ENCODE measurements at regions not wholly inside any gene's neighbourhood (a gene's known extent, or its start where the extent isn't known, plus 50 kb on each side); places are given as distances from the start of the nearest gene placed in this dataset.

DNA sequence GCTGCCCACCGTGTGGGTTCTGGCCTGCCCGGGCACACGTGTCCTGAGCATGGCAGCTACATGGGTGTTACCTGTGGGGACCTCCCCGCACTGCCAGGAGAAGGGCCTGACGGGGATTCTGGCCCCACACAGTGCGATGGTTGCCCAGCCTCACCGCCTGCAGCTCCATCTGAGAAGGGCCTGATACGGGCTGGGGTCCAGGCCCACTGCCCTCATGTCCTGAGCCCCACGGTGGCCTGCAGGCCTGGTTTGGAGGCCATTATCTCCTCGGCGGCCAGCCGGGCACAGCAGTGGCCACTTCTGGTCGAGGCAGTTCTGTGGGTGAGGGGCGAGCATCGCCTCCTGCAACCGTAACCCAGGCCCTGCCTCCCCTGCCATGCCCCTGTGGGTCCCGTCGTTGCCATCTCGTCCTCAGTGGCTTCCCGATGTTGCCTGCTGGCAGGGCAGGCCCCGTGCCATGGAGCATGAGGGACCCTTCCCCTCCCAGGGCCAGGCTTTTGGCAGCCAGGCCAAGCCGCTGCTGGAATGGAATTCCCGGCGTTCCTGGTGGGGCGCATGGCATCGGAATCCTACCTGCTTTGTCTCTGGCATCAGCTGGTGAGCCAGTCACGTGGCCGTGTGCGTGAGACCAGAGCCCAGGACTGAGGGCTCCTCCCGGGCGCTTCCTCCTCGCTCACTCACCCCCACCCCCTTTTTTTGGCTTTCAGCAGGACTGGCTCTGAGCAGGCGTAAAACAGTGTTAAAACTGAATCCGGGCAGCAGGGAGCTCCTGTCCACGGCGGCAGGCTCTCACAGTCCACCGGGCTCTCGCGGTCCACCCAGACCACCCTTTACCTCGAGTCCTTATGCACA, 71.9 kb upstream of the PPARA start:
- peaks cover 14 to 96% (median 96%) of the 10 kb centered on the region in 5 donors for H3K4me1 ChIP-seq (ENCODE audit: control insufficient read depth in 5 of 5, insufficient read depth in 5 of 5, low read length in 5 of 5)

DNA sequence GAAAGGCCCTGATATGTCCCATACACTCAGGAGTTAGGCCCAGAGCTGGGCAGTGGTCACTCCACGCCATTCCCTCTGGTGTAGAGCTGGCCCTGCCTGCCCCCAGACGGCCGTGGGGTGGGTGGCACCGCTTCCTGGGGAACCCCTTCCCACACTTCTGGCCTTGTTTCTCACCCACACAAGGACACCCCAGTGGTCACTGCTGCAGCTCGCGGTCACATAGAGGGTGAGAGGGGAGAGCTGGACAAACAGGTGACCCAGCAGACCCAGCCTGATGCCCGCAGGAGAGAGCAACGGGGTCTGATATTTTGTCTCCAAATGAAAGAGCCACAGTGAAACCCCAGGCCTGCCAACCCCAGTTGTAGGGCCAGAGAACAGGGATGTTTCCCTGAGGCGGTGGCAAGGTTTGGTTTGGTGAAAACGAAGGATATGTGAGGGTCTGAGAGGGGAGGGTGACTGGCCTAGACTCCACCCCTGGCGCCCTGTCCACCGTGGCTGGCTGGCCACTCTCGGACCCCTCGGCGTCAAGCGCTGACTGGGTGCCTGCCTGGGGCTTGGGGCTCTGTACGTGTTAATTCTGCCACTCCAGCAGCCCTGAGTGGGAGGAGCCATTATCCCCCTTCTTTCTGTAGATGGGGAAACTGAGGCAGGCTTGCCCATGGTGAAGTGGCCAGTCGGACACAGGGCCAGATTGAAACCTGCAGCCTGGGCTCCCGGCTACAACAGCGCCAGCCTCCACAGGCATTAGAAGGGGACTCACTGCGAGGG, 71.0 kb upstream of the PPARA start:
- Histone ChIP-seq H3K9me3 (ENCODE audit: control insufficient read depth in 5 of 5, low read length in 5 of 5) (no peaks in the 10 kb centered on the region), H3K4me3 (ENCODE audit: low read depth in 1 of 5, low read length in 5 of 5) (peak overlapping the region; percentile 50 to 99 (median 64)), H3K27ac (ENCODE audit: low read depth, low read length) (peak overlapping the region; percentile 99), H3K4me1 (ENCODE audit: control insufficient read depth in 5 of 5, insufficient read depth in 5 of 5, low read length in 5 of 5) (peaks cover 19 to 96% (median 96%) of the 10 kb centered on the region in 5 donors), H3K27me3 (ENCODE audit: control insufficient read depth in 5 of 5, insufficient read depth in 4 of 5, low read length in 5 of 5) (no peaks in the 10 kb centered on the region), H3K9ac (ENCODE audit: low read length in 5 of 5) (peak overlapping the region; percentile 66 to 98 (median 92)), H3K36me3 (ENCODE audit: control insufficient read depth in 5 of 5, insufficient read depth in 5 of 5, low read length in 5 of 5) (peaks cover 0 to 17% (median 6%) of the 10 kb centered on the region in 5 donors)

More for the DNA sequence above, 71.9 kb upstream of the PPARA start:
- Histone ChIP-seq H3K27ac (ENCODE audit: low read depth, low read length) (peak overlapping the region; percentile 99), H3K9me3 (ENCODE audit: control insufficient read depth in 5 of 5, low read length in 5 of 5) (no peaks in the 10 kb centered on the region), H3K9ac (ENCODE audit: low read length in 5 of 5) (peak overlapping the region; percentile 66 to 98 (median 92)), H3K36me3 (ENCODE audit: control insufficient read depth in 5 of 5, insufficient read depth in 5 of 5, low read length in 5 of 5) (peaks cover 0 to 15% (median 9%) of the 10 kb centered on the region in 5 donors), H3K27me3 (ENCODE audit: control insufficient read depth in 5 of 5, insufficient read depth in 4 of 5, low read length in 5 of 5) (no peaks in the 10 kb centered on the region), H3K4me3 (ENCODE audit: low read depth in 1 of 5, low read length in 5 of 5) (peak overlapping the region; percentile 50 to 99 (median 64))

DNA sequence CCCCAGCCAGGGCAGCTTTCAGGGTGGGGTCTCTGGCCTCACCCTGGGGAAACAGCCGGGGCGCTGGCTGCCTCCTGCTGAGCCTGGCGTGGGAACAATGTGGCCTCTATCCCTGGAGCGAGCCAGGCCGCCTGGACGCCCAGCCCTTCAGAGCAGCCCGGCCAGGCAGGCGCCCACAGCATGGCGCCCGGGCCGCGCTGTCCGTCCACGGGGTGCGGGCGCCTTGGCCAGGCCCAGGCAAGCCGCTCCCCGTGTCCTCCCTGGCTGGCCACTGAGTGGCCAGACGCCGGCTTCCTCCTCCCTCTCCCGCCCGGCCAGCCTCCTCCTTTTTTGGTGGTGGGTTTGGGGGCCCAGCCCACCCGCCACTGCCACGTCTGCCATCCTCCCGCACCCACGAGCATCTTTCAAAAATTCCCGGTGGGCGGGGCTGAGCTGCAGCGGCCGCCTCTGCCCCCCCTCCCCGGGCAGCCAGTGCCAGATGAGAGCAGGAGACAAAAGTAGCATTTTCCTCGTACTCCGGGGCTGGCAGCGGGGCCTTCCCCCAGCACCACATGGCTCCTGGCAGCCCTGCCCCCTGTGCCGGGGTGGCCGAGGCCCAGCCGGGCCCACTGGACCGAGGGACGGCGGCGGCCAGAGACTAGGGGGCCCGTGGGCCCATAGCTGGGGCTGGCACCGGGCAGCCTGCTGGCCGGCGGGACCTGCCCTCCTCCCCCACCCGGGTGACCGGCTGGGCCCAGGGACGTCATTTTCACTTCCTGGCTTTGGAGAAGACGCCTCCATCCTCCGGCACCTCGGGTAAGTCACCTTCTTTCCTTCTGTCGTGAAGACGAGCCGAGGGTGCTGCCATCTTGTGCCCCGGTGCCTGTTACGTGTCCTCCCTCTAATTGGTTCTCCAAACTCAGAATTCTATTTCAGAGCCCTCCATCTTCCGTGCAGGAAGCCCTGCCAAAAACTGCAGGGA, 70.2 kb upstream of the PPARA start:
- Histone ChIP-seq H3K27ac (ENCODE audit: low read depth, low read length) (peak overlapping the region; percentile 99), H3K36me3 (ENCODE audit: control insufficient read depth in 5 of 5, insufficient read depth in 5 of 5, low read length in 5 of 5) (peaks cover 0 to 15% (median 8%) of the 10 kb centered on the region in 5 donors), H3K27me3 (ENCODE audit: control insufficient read depth in 5 of 5, insufficient read depth in 4 of 5, low read length in 5 of 5) (no peaks in the 10 kb centered on the region), H3K4me1 (ENCODE audit: control insufficient read depth in 5 of 5, insufficient read depth in 5 of 5, low read length in 5 of 5) (peaks cover 26 to 96% (median 95%) of the 10 kb centered on the region in 5 donors), H3K4me3 (ENCODE audit: low read depth in 1 of 5, low read length in 5 of 5) (peak overlapping the region; percentile 57 to 99 (median 67)), H3K9ac (ENCODE audit: low read length in 5 of 5) (peak overlapping the region; percentile 66 to 98 (median 77)), H3K9me3 (ENCODE audit: control insufficient read depth in 5 of 5, low read length in 5 of 5) (no peaks in the 10 kb centered on the region)

DNA sequence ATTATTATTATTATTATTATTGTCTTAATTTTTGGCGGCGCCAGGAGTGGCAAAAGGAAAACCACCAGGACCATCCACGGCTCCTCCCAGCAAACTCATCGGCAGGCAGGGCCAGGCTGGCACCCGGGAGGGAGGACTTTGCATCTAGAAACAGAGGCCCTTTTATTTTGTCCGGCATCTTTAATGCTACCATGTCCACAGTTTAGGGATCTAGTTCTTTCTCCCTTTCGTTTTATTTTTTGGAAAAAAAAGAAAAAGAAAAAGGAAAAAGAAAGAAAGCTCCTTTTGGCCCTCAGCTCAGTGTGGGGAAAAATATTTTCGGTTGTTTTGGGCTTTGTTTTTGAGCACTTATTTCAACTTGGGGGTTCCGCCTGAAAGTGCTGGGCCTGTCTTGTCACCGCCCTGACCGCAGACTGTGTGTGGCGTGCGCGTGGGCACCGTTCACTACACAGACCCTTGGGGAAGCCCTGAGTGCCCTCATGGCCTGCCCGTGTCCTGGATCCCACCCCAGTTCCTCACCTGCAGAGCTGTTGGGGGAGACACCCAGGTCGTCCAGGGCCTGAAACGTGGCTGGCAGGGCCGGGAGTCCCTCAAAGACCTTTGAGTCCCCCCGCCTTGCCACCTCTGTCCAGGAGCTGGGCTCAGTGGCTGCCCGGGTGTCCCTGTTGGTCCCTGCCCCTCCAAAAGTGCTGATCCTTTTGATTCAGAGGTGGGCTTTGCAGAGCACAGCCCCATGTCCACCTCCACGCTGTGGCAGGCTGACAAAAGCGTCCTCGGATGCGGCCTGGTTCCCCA, 69.1 kb upstream of the PPARA start:
- Histone ChIP-seq H3K9me3 (ENCODE audit: control insufficient read depth in 5 of 5, low read length in 5 of 5) (no peaks in the 10 kb centered on the region), H3K4me1 (ENCODE audit: control insufficient read depth in 5 of 5, insufficient read depth in 5 of 5, low read length in 5 of 5) (peaks cover 29 to 96% (median 95%) of the 10 kb centered on the region in 5 donors), H3K27me3 (ENCODE audit: control insufficient read depth in 5 of 5, insufficient read depth in 4 of 5, low read length in 5 of 5) (no peaks in the 10 kb centered on the region), H3K4me3 (ENCODE audit: low read depth in 1 of 5, low read length in 5 of 5) (peak overlapping the region; percentile 53 to 99 (median 64)), H3K36me3 (ENCODE audit: control insufficient read depth in 5 of 5, insufficient read depth in 5 of 5, low read length in 5 of 5) (peaks cover 0 to 14% (median 5%) of the 10 kb centered on the region in 5 donors), H3K9ac (ENCODE audit: low read length in 5 of 5) (peak overlapping the region; percentile 72 to 96 (median 84)), H3K27ac (ENCODE audit: low read depth, low read length) (peak overlapping the region; percentile 99)

DNA sequence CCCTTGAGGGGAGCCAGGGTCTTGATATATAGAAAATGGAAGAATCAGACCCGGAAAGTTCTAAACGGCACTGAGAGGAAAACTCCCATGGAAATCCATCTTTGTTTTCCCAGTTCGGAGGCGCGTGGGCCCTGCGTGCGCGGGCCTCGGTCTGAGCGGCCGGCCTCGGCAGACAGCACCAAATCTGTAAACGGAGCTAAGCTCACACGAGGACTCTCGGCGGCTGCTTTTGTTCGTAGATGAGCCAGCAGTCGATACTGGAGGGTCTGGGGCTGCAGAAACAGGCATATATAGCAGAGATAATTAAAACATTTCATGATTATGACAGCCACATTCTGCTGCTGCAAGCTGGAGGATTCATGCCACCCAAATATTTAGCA, 68.5 kb upstream of the PPARA start:
- H3K4me3 ChIP-seq (ENCODE audit: low read depth in 1 of 5, low read length in 5 of 5): peak overlapping the region; percentile 53 to 99 (median 64)
- H3K27me3 ChIP-seq (ENCODE audit: control insufficient read depth in 5 of 5, insufficient read depth in 4 of 5, low read length in 5 of 5): no peaks in the 10 kb centered on the region
- H3K36me3 ChIP-seq (ENCODE audit: control insufficient read depth in 5 of 5, insufficient read depth in 5 of 5, low read length in 5 of 5): peaks cover 0 to 20% (median 8%) of the 10 kb centered on the region in 5 donors
- peak overlapping the region; percentile 72 to 96 (median 84) for H3K9ac ChIP-seq (ENCODE audit: low read length in 5 of 5)
- peak overlapping the region; percentile 99 for H3K27ac ChIP-seq (ENCODE audit: low read depth, low read length)
- peaks cover 34 to 96% (median 95%) of the 10 kb centered on the region in 5 donors for H3K4me1 ChIP-seq (ENCODE audit: control insufficient read depth in 5 of 5, insufficient read depth in 5 of 5, low read length in 5 of 5)
- no peaks in the 10 kb centered on the region for H3K9me3 ChIP-seq (ENCODE audit: control insufficient read depth in 5 of 5, low read length in 5 of 5)

DNA sequence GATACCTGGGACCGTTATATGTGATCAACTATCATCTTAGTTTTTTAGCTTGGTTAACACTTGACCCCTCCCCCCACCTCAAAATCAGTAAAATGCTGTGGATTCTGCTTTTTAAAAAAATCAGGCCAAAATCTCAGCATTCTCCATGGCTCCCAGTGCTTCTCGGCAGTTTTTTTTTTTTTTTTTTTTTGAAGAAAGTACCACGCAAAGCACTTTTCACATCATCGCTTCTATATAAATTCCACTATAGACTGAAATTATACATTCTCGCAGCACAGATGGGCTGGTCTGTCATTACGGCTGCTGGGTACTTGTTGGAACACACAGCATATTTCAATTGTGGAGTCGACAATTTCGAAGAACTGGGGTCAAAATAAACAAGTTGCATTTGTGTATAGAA, 67.7 kb upstream of the PPARA start:
- Histone ChIP-seq H3K4me1 (ENCODE audit: control insufficient read depth in 5 of 5, insufficient read depth in 5 of 5, low read length in 5 of 5) (peaks cover 36 to 96% (median 95%) of the 10 kb centered on the region in 5 donors), H3K4me3 (ENCODE audit: low read depth in 1 of 5, low read length in 5 of 5) (peak overlapping the region in 1 of 5 donors; percentile 99), H3K9me3 (ENCODE audit: control insufficient read depth in 5 of 5, low read length in 5 of 5) (no peaks in the 10 kb centered on the region), H3K27ac (ENCODE audit: low read depth, low read length) (peak overlapping the region; percentile 99), H3K9ac (ENCODE audit: low read length in 5 of 5) (peak overlapping the region in 4 of 5 donors; percentile 14 to 96 (median 70)), H3K27me3 (ENCODE audit: control insufficient read depth in 5 of 5, insufficient read depth in 4 of 5, low read length in 5 of 5) (no peaks in the 10 kb centered on the region), H3K36me3 (ENCODE audit: control insufficient read depth in 5 of 5, insufficient read depth in 5 of 5, low read length in 5 of 5) (peaks cover 0 to 28% (median 16%) of the 10 kb centered on the region in 5 donors)

DNA sequence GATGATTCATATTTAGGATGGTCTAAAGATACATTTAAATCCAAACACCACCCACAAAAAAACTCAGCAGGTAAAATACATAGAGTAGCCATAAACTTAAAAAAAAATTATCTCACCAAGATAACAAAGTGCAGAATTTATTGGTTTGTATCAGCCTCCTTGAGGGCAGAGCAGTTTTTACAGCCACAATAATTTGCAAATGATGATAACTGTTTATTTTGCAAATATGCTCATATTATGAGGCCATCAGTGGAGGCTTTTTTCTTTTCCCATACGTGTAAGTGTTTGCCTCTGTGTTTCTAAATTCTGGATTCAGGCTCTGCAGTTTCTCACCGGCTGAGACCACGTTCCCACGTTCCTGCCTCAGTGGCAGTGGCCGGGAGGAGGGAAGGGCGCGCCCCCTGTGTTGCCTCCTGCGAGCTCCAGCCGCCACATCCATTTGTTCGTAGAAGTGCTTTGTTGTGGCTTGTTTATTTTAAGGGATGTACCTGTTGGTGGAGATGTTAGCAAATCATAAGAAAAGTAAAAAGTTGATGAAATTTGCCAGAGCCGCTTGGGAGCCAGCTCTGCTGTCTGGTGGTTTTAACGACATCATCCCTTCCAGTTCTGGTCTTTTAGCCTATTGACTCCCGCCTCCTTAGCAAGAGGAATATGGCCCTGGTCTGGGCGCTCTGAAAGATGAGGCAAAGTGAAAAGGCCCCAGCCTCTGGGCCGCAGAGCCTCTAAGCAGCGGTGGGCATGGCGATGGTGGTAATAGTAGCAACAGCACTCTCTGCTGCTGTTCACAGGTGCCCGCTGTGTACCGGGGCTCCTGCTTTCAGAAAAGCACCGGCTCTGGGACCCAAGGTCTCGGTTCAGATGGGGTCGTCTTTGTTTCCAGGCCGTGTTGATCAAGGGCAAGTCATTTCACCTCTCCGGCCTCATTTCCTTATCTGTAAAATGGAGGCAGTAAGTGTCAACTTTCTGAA, 66.7 kb upstream of the PPARA start:
- Histone ChIP-seq H3K9me3 (ENCODE audit: control insufficient read depth in 5 of 5, low read length in 5 of 5) (no peaks in the 10 kb centered on the region), H3K36me3 (ENCODE audit: control insufficient read depth in 5 of 5, insufficient read depth in 5 of 5, low read length in 5 of 5) (peaks cover 0 to 35% (median 17%) of the 10 kb centered on the region in 5 donors), H3K27me3 (ENCODE audit: control insufficient read depth in 5 of 5, insufficient read depth in 4 of 5, low read length in 5 of 5) (no peaks in the 10 kb centered on the region), H3K9ac (ENCODE audit: low read length in 5 of 5) (peak overlapping the region; percentile 21 to 96 (median 77)), H3K27ac (ENCODE audit: low read depth, low read length) (peak overlapping the region; percentile 99), H3K4me3 (ENCODE audit: low read depth in 1 of 5, low read length in 5 of 5) (peak overlapping the region in 2 of 5 donors; percentile 32 to 67), H3K4me1 (ENCODE audit: control insufficient read depth in 5 of 5, insufficient read depth in 5 of 5, low read length in 5 of 5) (peaks cover 40 to 96% (median 95%) of the 10 kb centered on the region in 5 donors)

DNA sequence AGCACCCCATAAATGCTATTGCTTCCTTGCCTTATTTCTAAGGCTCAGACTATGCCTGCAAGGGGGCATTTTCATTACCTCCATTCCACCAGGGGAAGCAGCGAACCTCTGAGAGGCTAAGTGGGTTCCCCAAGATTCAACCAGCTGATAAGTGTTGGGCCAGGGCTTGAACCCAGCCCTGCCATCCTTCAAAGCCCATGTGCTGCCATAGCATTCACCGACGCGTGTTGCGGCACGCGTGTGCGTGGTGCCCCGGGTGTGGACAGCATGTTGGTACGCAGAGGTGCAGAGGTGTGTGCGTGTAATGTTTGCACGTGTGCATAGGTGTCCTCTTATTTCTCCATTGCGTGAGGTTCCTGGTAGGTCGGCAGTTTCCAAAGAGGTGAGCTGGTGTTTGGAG, 66.0 kb upstream of the PPARA start:
- no peaks in the 10 kb centered on the region for H3K9me3 ChIP-seq (ENCODE audit: control insufficient read depth in 5 of 5, low read length in 5 of 5)
- peaks cover 43 to 96% (median 95%) of the 10 kb centered on the region in 5 donors for H3K4me1 ChIP-seq (ENCODE audit: control insufficient read depth in 5 of 5, insufficient read depth in 5 of 5, low read length in 5 of 5)
- peak overlapping the region; percentile 21 to 97 (median 89) for H3K9ac ChIP-seq (ENCODE audit: low read length in 5 of 5)
- peak overlapping the region; percentile 99 for H3K27ac ChIP-seq (ENCODE audit: low read depth, low read length)
- H3K4me3 ChIP-seq (ENCODE audit: low read depth in 1 of 5, low read length in 5 of 5): peak overlapping the region; percentile 0 to 67 (median 54)
- peaks cover 0 to 42% (median 21%) of the 10 kb centered on the region in 5 donors for H3K36me3 ChIP-seq (ENCODE audit: control insufficient read depth in 5 of 5, insufficient read depth in 5 of 5, low read length in 5 of 5)
- H3K27me3 ChIP-seq (ENCODE audit: control insufficient read depth in 5 of 5, insufficient read depth in 4 of 5, low read length in 5 of 5): no peaks in the 10 kb centered on the region

All from subcutaneous abdominal adipose tissue (tissue), 5 donors.